Parathyroid adenoma (tissue), 2 donors: ENCODE measurements at regions not wholly inside any gene's neighbourhood (a gene's known extent, or its start where the extent isn't known, plus 50 kb on each side); places are given as distances from the start of the nearest gene placed in this dataset.

Source experiments
- H2AFZ ChIP-seq: fragments of 300-600 bp; sonication (generic); one replicate; pipeline ENCODE4 v1.7.0; 2017; ENCODE audit warnings: antibody characterized with exemption, mild to moderate bottlenecking
- H3K27ac ChIP-seq: fragments of 300-600 bp; sonication (generic); one replicate; pipeline ENCODE4 v1.7.0; 2017
- H3K27me3 ChIP-seq: fragments of 300-600 bp; sonication (generic); one replicate; pipeline ENCODE4 v1.7.0; 2017; ENCODE audit warnings: low read length; ENCODE audit not compliant: control insufficient read depth, insufficient read depth
- H3K36me3 ChIP-seq: fragments of 300-600 bp; sonication (generic); one replicate; pipeline ENCODE4 v1.7.0; 2017; ENCODE audit warnings: low read length; ENCODE audit not compliant: control insufficient read depth, insufficient read depth
- H3K4me1 ChIP-seq: fragments of 300-600 bp; sonication (generic); one replicate; pipeline ENCODE4 v1.7.0; 2017; ENCODE audit warnings: control low read depth
- H3K4me2 ChIP-seq: fragments of 300-600 bp; sonication (generic); one replicate; pipeline ENCODE4 v1.7.0; 2017; ENCODE audit warnings: low read length
- H3K4me3 ChIP-seq: fragments of 300-600 bp; sonication (generic); one replicate; pipeline ENCODE4 v1.7.0; 2017; ENCODE audit warnings: low read depth, low read length
- H3K79me2 ChIP-seq: fragments of 300-600 bp; sonication (generic); one replicate; pipeline ENCODE4 v1.7.0; 2017; ENCODE audit warnings: control low read depth
- H3K9ac ChIP-seq: fragments of 300-600 bp; sonication (generic); one replicate; pipeline ENCODE4 v1.7.0; 2017; ENCODE audit warnings: mild to moderate bottlenecking
- H3K9me3 ChIP-seq: fragments of 300-600 bp; sonication (generic); one replicate; pipeline ENCODE4 v1.7.0; 2017; ENCODE audit warnings: low read length; ENCODE audit not compliant: control insufficient read depth
- CTCF ChIP-seq: fragments of 300-600 bp; sonication (generic); IDR thresholded peaks from one replicate; pipeline ENCODE4 v1.7.0; 2017; ENCODE audit warnings: antibody characterized with exemption, mild to moderate bottlenecking
- donor health status: primary hyperparathyroidism.

GRCh38 chr5:108634010-108634616 lies 113.6 kb upstream of the FER start:
- H2AFZ ChIP-seq, result no peak overlapping the region
- no peaks in the 10 kb centered on the region for H3K79me2 ChIP-seq
- H3K4me2 ChIP-seq, result no peak overlapping the region
- no peaks in the 10 kb centered on the region for H3K27me3 ChIP-seq
- H3K36me3 ChIP-seq, result no peaks in the 10 kb centered on the region
- H3K27ac ChIP-seq, result no peak overlapping the region
- no peaks in the 10 kb centered on the region for H3K9me3 ChIP-seq
- no peak overlapping the region for H3K4me3 ChIP-seq
- no peak overlapping the region for H3K9ac ChIP-seq
- no peaks in the 10 kb centered on the region for H3K4me1 ChIP-seq
- TF ChIP-seq CTCF, result no peak

- no peak for TF ChIP-seq CTCF
- Histone ChIP-seq H3K9ac (no peak overlapping the region), H2AFZ (no peak overlapping the region), H3K4me2 (no peak overlapping the region), H3K9me3 (no peaks in the 10 kb centered on the region), H3K36me3 (no peaks in the 10 kb centered on the region), H3K27ac (no peak overlapping the region), H3K27me3 (no peaks in the 10 kb centered on the region), H3K79me2 (no peaks in the 10 kb centered on the region), H3K4me3 (no peak overlapping the region), H3K4me1 (no peaks in the 10 kb centered on the region)
Observed at GRCh38 chr5:108629779-108630528, 117.7 kb upstream of the FER start.

GRCh38 chr5:108625654-108626053 lies 122.0 kb upstream of the FER start:
- H3K79me2 ChIP-seq, result no peaks in the 10 kb centered on the region
- no peak overlapping the region for H3K4me3 ChIP-seq
- no peaks in the 10 kb centered on the region for H3K36me3 ChIP-seq
- H3K9me3 ChIP-seq, result no peaks in the 10 kb centered on the region
- no peak overlapping the region for H2AFZ ChIP-seq
- no peaks in the 10 kb centered on the region for H3K27me3 ChIP-seq
- TF ChIP-seq CTCF, result no peak
- H3K27ac ChIP-seq, result no peak overlapping the region
- no peaks in the 10 kb centered on the region for H3K4me1 ChIP-seq
- no peak overlapping the region for H3K4me2 ChIP-seq
- no peak overlapping the region for H3K9ac ChIP-seq

GRCh38 chr5:108623826-108624225 lies 123.9 kb upstream of the FER start:
- no peak overlapping the region for H3K4me2 ChIP-seq
- H3K9me3 ChIP-seq, result no peaks in the 10 kb centered on the region
- no peaks in the 10 kb centered on the region for H3K36me3 ChIP-seq
- H3K79me2 ChIP-seq, result no peaks in the 10 kb centered on the region
- H3K27me3 ChIP-seq, result no peaks in the 10 kb centered on the region
- no peaks in the 10 kb centered on the region for H3K4me1 ChIP-seq
- H3K4me3 ChIP-seq, result no peak overlapping the region
- TF ChIP-seq CTCF, result no peak
- no peak overlapping the region for H2AFZ ChIP-seq
- H3K9ac ChIP-seq, result no peak overlapping the region
- H3K27ac ChIP-seq, result no peak overlapping the region

GRCh38 chr5:108620516-108620915 lies 127.2 kb upstream of the FER start:
- no peak for TF ChIP-seq CTCF
- Histone ChIP-seq H3K79me2 (no peaks in the 10 kb centered on the region), H3K27me3 (no peaks in the 10 kb centered on the region), H3K36me3 (no peaks in the 10 kb centered on the region), H3K4me3 (no peak overlapping the region), H3K9me3 (no peaks in the 10 kb centered on the region), H3K9ac (no peak overlapping the region), H3K4me1 (no peaks in the 10 kb centered on the region), H3K27ac (no peak overlapping the region), H3K4me2 (no peak overlapping the region), H2AFZ (no peak overlapping the region)
